Fibroblast of skin of scalp (primary cell): ENCODE measurements at regions not wholly inside any gene's neighbourhood (a gene's known extent, or its start where the extent isn't known, plus 50 kb on each side); places are given as distances from the start of the nearest gene placed in this dataset.
"Not testable (repeated sequence)": the region's sequence is repeated elsewhere in the genome, so short reads cannot be mapped to it uniquely, and the experiment has no call there.

Experiments
- DNase-seq: peaks from one replicate; pipeline ENCODE4 v3.0.0-alpha.2; 2013

DNA sequence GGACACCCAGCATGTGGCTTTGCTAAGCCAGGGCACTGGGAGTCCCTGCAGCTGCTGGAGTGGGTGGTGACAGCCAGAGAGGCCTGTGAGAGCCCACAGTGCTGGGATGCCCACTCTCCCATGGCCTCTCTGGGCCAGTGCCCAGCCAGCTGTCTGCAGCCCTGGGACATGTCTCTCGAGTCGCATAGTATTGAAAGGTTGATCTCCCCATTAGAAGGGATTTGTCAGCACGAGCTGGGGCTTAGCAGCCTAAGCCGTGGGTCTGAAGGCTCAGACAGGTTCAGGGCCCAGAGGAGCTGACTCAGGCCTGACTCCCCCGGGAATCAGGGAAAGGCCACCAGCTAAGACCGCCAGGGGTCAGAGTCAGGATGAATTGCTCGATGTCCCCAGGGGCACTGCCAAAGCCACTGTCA, 53.5 kb downstream of the FOXD2 start:
- DNase-seq = no peak

DNA sequence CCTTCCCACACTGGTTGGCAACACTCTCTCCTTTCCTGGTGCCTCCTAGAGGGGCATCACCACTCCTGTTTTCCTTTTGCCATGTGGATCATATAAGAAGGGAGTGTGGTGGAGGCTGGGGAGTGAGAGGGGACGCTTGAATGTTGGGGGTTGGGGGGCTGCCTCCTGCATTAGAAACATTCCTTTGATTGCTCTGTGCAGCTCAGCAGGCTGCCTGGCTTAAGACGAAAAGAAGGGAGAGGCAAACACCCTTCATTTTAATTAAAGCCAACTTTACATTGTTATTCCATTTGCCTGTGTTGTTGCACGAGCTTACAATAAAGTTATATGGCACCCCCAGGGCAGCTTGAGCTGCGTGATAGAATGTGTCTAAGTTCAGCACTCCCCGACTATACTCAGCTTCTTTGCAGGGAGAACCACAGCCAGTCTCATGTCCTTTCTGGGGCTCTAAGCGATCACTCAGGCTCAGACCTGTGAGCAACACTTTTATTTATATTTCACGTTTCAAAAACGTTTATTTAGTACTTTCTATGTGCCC, 57.4 kb downstream of the FOXD2 start:
- DNase-seq = no peak

DNA sequence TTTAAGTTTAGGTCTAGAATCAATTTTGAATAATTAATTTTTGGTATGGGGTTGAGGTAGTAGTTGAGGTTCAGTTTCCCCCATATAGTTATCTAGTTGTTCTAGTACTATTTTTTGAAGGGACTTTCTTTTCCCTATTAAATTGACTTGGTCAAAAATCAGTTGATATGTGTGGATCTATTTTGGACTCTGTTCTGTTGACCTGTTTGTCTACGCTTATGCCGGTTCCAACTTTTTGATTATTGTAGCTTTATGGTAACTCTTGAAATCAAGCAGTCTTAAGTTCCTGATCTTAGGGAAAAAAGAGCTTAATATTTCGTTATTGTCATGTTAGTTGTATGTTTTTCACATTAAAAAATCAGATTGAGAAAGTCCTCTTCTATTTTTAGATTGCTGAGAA, 60.7 kb downstream of the FOXD2 start:
- DNase-seq = no peak

DNA sequence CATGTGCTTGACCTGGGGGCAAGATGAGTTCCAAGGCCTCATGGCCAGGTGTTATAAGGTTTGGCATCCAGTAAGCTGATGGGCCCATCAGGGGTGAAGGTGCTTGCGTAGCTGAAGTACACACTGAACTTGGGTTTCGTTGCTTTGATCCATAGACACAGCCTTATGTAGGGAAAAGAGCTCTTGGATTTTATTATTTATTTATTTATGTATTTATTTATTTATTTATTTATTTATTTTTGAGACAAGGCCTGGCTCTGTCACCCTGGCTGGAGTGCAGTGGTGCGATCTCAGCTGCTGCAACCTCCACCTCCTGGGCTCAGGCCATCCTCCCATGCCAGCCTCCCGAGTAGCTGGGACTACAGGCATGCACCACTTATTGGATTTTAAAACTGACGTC, 63.2 kb downstream of the FOXD2 start:
- no peak for DNase-seq

DNA sequence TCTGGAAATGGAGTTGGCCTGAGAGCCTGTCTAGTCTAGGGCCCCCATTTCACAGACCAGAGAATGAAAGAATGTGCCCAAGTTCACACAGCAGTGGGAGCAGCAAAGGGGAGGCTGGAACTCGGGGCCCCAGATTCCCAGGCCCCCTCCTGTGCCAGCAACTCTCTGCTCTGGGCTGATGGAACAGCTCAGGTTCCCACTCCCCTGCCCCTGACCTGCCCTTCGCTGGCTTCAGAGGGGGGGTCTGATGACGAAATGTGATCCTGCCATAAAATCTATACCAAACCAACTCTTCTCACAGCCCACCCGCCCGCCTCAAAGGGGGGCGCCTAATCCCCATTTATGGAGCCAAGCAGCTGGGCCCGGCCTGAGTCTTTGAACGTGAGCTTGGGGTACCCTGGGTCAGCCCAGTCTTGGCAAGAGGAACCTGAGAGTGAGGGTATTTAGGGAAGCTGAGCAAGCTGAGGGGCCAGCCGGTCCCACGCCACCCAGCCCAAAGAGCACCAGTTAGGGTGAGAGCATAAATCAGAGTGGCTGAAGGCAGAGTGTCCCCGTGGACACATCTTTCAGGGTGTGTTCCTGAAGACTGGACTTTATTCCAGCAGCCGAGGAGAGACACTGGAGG, 65.0 kb downstream of the FOXD2 start:
- DNase-seq = no peak

DNA sequence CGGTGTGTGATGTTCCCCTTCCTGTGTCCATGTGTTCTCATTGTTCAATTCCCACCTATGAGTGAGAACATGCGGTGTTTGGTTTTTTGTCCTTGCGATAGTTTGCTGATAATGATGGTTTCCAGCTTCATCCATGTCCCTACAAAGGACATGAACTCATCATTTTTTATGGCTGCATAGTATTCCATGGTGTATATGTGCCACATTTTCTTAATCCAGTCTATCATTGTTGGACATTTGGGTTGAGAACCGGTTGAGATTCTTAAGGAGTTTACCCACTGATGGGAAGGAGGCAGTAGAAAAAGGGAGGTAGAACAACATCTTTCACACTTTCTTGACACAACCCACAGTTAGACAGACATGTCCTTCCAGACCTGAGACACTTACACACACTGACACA, 67.0 kb downstream of the FOXD2 start:
- not testable (repeated sequence) for DNase-seq

DNA sequence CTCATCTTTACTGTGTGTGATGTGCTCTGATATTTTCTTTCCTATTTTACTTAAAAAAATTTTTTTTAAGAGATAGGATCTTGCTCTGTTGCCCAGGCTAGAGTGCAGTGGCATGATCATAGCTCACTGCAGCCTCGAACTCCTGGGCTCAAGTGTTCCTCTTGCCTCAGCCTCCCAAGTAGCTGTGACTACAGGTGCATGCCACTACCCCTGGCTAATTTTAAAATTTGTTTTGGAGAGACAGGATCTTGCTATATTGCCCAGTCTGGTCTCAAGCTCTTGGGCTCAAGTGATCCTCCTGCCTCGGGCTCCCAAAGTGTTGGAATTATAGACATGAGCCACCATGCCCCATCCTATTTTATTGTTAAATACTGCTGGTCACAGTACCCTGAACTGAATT, 67.4 kb downstream of the FOXD2 start:
- no peak for DNase-seq

DNA sequence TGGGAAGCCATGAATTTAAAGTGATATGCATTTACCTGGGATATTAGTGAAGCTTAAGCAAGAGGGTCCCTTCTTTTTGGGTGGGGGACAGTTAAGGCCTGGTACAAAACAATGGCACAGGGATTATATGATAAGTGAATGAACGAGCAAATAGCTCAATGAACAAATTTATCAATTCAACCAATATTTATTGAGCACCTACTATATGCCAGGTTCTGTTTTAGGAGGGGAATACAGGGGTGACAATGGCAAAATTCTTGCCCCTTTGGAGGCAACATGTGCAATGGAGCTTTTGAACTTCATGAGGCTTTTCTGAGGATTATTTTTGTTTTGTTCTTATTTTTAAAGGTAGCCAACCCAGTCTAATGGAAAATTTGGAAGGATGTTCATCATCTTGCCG, 68.2 kb downstream of the FOXD2 start:
- DNase-seq = no peak

DNA sequence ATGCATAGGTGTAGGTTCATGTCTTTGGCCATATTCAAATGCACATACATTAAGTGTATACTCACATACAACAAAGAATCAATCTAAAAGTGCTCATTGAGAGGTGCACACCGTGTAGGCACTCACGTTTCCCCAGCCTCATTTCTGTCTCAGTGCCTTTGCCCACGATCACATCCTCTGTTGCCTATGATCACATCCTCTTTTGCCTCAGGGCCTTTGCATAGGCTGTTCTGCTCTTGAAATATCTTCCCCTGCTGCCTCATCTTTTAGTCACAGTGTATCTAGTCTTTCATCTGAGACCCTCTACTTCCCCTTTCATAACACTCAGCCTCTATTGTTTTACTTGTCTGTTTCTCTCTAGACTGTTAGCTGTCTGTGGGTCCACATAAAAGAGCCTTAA, 69.3 kb downstream of the FOXD2 start:
- DNase-seq = no peak

DNA sequence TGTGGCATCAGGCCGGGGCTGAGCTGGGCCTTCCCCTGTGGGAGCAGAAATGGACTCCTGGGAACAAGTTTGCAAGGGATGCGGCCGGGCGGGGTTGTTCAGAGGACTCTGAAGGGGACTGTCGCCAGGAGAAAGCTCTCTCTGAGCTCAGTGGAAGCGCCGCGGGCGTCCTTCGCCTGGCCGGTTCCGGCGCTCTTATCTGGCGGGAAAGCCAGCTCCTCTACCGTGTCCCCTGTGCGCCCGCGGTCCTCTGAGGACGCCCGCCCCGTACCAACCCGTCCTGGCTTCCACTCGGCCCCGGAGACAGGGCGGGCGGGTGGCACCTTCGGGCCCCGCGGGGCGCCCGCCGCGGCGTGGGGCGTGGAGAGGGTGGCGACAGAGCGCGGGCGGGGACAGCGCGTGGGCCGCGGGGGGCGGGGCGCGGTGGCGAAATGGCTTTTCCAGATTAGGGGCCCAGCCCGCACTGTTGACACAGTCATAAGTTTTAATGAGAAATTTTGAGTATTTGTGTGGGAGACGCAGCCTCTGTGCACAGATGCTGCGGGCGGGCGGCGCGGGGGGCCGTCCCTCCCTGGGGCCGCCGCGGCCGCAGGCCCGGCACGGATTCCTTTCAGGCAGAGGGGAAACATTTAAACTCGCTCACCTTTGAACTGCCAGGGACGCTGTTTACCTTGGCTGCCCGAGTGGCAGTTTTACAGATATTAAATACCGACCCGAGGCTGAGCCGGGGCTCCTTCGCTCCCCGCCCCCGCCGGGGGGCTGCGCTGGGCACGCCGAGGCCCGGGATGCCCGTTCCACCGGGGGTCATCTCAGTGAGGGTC, 70.2 kb downstream of the FOXD2 start:
- no peak for DNase-seq

DNA sequence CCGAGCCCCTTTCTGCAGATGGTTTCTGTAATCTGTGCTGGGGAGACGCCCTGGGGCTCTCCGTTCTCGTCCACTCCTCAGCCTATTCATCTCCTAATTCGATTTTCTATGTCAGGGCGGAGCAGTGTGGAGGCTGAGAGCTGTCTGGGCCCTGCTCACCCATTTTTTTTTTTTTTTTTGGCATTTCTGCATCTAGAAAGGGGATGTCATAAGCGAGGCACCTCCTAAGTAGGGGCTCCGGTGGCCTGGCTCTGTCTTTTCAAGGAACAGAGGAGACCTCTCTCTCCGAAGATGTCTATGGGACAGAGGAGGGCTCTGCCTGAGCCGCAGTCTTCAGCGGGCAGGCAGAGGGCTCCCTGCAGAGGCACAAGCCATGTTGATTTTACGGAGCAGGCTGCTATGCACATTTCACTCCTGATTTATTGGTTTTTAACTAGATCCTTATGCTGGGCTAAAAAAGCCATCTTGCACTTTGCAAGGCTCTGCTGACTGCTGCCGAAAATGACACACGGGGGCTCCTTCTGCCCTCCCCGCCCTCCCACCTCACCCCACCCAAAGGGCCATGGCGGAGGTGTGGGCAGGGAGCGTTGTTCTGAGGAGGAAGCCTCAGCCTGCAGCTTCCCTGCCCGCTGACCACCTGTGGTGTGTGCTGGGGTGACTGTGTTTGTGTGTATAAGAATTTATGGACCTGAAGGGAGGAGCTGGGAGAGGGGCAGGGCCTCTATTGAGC, 71.0 kb downstream of the FOXD2 start:
- peak; percentile 41 for DNase-seq

DNA sequence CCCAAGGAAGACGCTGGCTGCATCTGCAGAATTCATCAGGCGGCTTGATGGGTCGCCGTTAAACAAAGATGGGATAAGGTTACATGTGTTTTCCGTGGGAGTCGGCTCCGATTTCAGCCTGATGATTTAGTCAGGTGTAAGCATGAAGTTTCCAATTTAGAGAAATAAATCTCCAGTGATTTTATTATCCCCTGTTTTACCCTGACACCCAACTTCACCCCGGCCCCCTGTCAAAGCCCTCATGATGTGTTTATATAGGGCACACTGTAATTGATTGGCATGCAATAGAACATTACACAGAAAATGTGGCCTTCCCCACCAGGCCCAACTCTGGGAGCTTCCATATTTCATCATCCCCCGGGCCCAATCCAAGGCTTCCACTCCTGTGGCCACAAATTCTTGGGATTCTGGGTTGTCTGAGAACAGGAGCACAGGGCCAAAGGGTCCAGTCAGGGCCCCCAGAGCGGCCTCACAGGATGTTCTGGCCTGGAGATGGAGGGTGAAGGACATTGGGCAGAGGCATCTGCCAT, 72.5 kb downstream of the FOXD2 start:
- no peak for DNase-seq

DNA sequence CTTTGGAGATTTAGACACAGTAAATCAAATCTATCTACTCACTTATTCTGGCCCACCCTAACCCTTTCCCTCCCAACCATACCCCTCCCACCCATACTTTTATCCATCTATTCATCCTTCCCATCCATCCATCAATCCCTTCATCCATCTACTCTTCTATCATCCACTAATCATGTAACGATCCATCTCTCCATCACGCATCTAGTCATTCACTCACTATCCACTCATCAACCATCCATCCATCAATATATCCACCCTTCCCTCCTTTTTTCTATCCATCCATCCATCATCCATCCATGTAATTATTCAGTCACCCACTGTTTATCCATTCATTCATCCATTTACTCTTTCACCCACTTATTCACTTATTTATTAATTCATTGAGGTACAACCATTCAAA, 74.0 kb downstream of the FOXD2 start:
- no peak for DNase-seq

DNA sequence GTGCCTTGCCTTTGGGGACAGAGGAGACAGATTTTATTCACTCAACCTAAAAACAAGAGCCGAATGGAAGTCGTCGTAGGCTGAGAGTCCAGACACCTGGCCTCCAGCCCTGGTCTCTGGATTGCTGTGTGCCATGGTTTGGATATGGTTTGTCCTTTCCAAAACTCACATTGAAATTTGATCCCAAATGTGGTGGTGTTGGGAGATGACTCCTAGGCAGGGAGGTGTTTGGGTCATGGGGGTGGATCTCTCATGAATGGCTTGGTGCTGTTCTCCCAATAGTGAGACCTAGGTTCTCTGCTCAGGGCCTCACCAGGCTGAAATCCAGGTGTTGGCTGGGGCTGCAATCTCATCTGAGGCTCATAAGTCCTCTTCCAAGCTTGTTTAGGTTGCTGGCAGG, 75.5 kb downstream of the FOXD2 start:
- DNase-seq = no peak

DNA sequence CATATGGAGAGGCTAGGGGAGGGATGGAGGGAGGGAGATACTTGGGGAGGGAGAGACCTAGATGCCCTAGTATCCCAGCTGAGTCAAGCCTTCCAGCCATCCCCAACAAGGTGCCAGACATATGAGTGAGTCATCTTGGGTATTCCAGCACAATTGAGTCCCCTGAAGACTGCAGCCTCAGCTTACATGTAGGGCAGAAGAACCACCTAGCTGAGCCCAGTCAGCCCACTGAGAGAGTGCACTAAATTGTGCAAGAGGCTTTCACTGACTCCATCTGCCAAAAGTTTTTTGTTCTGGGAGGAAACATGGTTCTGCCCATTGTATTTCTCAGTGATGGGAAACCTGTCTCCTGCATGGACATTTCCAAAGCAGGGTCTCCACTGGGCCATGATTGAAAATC, 76.4 kb downstream of the FOXD2 start:
- DNase-seq = no peak

DNA sequence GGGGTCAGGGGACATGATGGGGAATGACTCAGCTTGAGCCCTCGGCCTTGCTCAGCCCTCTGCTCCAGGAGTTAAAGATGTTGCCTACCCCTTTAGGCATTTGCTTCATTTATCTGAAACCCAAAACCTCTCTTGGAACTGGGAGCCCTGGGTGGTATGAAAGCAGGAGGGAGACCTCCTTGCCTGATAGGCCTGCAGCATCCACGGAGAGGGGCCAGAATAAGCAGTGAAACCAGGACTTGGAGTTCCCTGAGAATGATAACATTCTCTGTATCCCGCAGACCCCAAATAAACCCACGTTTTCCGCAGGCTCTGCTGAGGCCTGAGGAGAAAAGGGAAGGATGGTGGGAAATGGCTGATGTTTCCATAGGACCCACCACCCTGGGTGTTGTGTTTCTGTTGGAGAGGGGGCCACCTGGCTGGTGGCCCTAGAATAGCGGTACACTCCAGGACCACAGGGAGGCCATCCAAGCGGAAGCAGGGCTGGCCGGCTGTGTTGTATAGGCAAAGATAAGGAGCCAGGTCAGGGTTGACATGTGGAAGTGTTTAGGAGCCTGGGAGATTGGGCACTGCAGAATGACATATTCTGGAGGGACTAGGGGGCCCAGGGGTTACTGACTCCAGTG, 77.4 kb downstream of the FOXD2 start:
- no peak for DNase-seq

DNA sequence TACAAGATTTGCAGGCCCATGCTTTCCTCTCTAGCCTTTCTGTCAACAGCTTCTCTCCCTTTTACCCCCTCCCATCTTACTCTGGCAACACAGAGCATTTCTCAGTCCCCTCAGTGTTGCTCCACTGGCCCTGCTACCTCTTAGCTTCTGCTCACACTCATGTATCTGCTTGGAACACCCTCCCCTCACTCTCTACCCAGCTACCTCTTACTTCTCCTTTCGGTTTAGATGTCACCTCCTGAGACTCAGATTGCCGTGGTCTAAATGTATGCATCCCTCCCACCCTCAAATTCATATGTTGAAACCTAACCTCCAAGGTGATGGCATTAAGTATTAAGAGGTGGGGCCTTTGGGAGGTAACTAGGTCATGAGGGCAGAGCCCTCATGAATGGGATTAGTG, 80.1 kb downstream of the FOXD2 start:
- no peak for DNase-seq

DNA sequence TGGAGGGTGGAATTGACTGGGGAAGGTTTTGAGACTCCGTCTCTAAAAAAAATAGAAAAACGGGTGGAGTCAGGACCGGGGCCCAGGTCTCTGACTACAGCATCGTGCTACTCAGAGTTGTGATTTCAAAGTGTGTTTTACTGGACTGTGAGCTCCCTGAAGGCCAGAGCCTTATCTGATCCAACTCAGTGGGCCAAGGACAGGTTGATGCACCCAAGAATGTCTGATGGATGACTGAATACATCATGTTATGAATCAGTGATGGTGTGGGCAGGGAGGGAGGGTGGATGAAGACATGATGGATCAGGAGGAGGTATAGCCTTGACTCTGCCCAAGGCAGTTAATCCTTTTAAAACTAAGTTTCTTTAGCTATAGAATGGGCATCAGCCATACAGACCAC, 81.6 kb downstream of the FOXD2 start:
- DNase-seq = no peak

DNA sequence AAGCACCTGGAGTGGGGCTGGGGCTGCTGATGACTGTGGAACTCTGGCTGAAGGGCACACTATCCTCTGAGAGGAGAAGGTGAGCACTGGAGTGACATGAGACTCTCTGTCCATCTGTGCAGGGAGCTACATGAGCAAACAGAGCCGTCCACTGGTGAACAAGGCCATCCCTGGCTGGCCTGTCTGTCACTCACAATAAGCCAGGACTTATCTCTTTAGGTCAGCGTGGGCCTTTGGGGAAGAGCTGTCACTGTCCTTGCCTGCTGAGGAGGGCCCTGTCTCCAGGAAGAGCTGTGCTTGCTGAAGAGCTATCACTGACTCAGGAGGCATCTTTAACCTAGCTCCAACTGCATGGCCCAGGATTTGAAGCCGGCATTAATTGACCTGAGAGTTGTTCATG, 82.1 kb downstream of the FOXD2 start:
- no peak for DNase-seq

DNA sequence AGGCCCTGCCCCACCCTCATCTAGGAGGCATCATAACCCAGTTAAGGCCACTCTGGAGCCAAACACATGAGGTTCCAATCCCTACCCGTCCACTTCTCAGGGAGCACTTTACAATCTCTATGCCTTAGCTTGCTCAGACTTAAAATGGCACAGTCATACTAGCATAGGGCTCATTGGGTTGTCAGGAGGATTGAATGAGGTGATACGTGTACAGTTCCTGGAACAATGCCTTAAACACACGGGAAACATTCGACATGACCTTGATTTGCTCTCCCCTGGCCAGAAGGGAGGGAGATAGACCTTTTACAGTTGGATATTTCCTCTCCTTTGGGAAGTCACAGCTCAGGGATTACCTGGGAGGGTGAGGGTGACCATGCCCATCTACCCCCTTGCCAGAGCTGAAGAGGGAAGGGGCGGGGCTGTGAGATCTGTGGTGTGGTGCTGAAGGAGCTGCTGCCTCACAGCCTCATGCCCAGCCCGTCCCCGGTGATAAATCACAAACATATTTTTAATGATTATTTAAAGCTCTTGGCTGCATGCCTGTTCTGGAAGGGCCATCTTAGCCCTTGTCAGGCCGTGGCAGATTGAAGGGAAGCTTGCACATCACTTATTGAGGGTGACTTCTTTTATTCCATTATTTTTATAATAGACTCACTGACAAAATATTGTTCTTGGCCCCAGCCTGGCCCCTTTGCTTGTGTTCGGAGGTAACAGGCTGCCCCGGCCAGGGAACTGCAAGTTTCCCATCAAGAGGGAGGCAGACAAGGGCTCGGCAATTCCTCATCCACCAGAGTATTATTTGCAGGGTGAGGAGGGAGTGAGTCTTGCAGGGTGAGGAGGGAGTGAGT, 83.4 kb downstream of the FOXD2 start:
- peak; percentile 25 for DNase-seq

DNA sequence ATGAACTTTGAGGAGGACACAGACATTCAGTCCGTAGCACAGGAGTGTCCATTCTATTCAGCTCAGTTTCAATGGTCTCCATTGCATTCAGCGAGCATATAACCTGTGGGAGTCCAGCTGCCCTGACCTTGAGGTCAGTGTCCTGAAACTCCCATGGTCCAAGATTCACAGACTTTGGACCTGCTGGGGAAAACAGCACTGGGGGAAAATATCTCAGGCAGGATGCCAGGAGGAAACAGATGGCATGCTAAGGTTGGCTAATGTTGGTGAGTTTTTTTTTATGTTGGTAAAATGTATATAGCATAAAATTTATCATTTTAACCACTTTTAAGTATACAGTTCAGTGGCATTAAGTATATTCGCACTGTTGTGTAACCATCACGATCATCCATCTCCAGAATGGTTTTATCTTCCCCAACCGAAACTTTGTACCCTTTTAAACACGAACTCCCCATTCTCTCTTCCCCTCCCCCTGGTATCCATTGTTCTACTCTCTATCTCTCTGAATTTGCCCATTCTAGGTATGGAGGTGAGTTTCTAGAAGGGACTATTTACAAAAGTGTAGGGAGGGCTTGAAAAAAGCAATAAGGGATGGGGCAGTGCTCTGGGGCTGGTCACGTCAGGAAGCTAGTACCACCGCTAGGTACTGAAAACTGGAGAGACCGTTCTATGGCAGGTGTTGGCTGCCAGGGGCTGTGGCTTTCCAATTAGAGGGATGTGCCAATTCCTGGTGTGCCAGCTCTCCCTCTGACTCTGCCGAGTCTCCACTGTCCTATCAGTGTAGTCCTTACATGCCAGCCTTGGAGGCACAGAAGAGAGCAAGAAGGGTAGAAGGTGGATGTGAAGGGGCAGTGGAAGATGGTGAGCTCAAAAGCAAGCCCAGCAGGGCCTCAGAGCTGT, 85.3 kb downstream of the FOXD2 start:
- no peak for DNase-seq
